Cardiac septum (tissue), 1 donor: ENCODE measurements at regions not wholly inside any gene's neighbourhood (a gene's known extent, or its start where the extent isn't known, plus 50 kb on each side); places are given as distances from the start of the nearest gene placed in this dataset.
"Not testable (repeated sequence)": the region's sequence is repeated elsewhere in the genome, so short reads cannot be mapped to it uniquely, and the experiment has no call there.

Source experiments
- DNase-seq: peaks from one replicate; pipeline ENCODE4 v3.0.0-alpha.2; 2020; ENCODE audit warnings: low spot score
- intact Hi-C: fragments of 100-400 bp; cut with DNase I; formaldehyde crosslinking; loops from one replicate; pipeline ENCODE4 v1.14.0; 2022
- donor health status: DM: no; HTN: no; CAD: no.

DNA sequence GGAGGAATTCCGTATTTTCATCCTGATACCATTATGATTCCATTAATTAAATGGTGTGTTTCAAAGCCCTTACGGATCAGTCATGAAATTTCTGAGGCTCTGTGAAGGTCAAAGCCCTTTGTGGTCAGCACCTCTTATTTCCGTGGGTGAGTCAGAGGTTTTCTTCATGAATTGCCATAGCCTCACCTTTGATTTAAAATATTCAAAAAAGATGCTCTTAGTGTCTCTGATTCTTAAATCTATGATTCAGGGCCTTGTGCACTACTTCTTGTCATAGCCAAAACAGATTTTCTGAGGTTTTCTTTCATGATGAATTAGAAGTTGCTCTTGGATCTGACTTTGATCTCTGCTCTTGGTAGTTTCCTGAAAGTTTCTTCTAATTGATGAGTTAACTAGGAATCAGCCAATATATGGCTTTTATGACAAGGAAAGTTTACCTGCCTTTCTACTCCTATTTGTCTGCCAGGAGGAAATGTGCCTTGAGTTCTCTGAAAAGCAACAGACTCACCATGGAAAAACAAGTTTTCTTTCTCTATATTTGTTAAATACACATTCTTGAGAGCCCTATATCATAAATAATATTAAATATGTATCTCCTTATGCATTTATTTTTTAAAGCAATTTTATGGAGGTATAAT, 613.0 kb downstream of the UTRN start:
- no peak for DNase-seq
- intact Hi-C loops = no loop called here

DNA sequence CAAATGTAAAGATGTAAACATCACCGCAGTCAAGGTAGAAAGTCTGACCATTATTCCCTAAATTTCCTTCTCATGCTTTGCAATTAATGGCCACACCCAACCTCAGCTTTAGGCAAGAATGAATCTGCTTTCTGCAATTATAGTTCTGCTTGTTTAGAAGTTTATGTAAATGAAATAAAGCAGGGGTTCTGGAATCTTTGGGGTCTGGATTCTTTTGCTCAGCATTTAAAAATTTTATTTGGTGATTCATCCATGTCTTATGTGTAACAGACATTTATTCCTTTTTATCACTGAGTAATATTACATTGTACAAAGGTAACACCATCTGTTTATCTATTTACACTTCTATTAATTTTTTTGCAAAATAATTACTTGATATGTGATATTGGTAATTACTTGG, 613.6 kb downstream of the UTRN start:
- no peak for DNase-seq
- intact Hi-C loops = no loop called here

GRCh38 chr6:144899161-144899560, 614.0 kb downstream of the UTRN start:
- intact Hi-C loops = no loop called here

DNA sequence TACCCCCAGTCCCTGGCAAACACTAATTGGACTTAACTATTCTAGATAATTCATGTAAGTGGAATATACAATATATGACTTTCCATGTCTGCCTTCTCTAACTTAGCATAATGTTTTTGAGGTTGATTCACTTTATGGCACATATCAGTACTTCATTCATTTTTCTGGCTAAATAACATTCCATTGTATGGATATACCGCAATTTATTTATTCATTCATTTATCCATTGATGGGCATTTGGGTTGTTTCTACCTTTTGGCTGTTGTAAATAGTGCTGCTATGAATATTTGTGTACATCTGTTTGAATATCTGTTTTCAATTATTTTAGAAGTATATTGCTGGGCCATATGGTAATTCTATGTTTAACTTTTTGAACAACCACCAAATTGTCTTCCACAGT, 616.3 kb downstream of the UTRN start:
- intact Hi-C loops = no loop called here
- DNase-seq = no peak

More at GRCh38 chr6:144899161-144899560, 614.0 kb downstream of the UTRN start:
- DNase-seq = no peak

DNA sequence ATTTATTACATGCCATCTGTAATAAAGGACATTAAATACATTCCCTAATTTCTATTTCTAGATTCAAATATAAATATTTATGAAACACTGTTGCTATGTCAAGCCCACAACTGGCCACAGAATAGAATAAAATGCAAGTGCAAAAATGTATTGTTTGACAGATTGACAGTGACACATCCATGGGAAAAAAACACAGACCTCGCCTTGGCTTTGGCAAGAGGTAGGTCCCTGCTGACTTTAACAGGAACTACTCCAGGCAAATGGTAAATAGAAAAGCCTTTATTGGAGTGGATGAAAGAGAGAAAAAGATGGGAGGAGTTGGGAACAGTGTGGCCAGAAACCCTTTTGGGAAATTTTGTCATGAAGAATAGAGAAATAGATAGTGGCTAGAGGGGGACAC, 622.9 kb downstream of the UTRN start:
- no peak for DNase-seq
- intact Hi-C loops = no loop called here

- no peak for DNase-seq
- intact Hi-C loops = no loop called here
Observed at GRCh38 chr6:144909753-144910285, 624.7 kb downstream of the UTRN start.

DNA sequence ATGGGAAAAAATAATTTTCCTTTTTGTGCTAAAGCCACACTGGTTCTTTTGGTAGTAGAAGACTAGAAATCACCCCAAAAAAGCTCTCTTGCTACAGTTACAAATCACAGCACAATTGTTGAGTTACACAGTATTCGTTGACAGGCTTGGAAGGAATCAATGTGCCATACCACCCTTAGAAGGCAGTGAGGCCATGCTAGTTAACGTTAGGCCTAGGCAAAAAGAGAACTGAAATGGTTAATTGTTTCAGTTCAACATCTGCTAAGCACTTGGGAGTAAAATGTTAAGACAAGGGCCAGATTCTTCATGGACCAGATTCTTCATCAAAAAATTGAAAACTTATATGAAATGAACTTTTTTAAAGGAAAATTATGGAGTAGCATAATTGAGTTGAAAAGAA, 626.2 kb downstream of the UTRN start:
- intact Hi-C loops = no loop called here
- no peak for DNase-seq

DNA sequence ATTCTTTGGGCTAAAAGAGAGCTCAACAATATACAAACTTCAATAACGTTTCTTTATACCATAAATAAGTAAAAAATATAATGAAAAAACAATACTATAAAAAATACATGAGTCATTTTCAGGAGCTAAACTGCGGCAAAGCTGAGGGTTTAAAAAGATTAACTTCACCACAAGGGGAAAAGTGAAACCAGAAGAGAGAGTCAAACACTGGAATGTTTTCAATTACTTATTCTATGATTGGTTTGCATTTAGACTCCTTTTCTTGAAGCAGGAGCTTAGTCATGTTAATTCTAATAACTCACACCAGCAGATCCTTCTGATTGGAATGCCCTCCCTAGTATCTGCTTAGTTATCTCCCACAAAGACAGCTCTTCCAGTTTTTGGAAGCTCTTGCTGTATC, 627.3 kb downstream of the UTRN start:
- intact Hi-C loops = no loop called here
- DNase-seq = no peak

GRCh38 chr6:144918073-144918472, 632.9 kb downstream of the UTRN start:
- DNase-seq = no peak
- intact Hi-C loops = no loop called here

GRCh38 chr6:144919560-144919959, 634.4 kb downstream of the UTRN start:
- intact Hi-C loops = no loop called here
- no peak for DNase-seq

GRCh38 chr6:144920391-144920961, 635.3 kb downstream of the UTRN start:
- intact Hi-C loops = no loop called here
- no peak for DNase-seq

DNA sequence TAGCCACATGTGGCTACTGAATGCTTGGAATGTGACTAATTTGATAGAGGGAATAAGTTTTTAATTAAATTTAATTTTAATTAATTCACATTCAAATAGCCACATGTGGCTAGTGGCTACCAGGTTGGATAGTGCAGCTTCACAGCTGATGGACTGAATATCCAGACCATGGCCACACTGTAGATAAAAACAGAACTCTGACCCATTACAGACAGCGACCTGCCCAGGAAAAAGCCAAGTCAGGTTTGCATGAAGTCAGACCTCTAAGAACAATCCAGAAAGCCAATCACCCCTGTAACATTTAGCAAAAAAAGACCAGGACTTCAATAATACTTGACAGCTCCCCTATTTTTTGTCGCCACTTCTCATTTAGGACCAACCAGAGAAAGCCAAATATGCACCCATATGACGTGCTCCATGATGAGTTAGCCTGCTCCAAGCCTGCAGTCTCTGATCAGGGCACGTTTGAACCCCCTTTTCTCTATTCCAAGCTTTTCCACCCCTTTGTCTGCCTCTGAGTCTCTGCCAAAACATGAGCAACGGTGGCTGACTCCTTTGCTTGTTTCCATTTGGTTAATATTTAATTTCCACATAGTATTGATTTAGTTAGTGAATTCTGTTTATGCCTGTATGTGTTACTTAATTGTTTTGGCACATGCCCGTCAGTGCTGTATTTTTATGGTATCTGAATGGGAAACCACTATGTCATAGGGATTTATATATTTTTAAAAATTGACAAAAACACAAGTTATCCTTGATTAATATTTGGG, 636.3 kb downstream of the UTRN start:
- intact Hi-C loops = no loop called here
- DNase-seq = no peak

- no peak for DNase-seq
- intact Hi-C loops = no loop called here
Observed at GRCh38 chr6:144922120-144922722, 637.1 kb downstream of the UTRN start.

DNA sequence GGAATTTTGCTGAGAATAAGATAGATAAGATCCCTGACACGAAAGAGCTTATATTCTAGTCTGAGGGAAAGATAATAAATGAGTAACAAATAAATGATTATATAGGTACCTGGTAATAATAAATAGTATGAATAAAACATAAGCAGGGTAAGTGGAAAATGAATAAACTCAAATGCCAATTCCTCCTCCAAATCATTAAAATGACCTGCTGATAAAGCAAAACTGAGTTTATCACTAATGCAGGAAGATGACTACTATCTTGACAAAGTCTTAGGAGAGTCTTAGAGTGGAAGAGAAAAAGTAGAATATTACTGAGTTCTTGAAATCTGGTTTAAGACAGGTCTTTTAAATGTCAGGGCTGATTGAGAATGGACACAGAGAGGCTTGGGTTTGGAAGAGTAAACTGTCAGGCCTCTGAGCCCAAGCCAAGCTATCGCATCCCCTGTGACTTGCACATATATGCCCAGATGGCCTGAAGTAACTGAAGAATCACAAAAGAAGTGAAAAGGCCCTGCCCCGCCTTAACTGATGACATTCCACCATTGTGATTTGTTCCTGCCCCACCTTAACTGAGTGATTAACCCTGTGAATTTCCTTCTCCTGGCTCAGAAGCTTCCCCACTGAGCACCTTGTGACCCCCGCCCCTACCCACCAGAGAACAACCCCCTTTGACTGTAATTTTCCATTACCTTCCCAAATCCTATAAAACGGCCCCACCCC, 637.8 kb downstream of the UTRN start:
- DNase-seq, intact Hi-C loops: not testable (repeated sequence)

DNA sequence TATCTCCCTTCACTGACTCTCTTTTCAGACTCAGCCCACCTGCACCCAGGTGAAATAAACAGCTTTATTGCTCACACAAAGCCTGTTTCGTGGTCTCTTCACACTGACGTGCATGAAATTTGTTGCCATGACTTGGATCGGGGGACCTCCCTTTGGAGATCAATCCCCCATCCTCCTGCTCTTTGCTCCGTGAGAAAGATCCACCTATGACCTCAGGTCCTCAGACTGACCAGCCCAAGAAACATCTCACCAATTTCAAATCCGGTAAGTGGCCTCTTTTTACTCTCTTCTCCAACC, 638.3 kb downstream of the UTRN start:
- DNase-seq, intact Hi-C loops: not testable (repeated sequence)

DNA sequence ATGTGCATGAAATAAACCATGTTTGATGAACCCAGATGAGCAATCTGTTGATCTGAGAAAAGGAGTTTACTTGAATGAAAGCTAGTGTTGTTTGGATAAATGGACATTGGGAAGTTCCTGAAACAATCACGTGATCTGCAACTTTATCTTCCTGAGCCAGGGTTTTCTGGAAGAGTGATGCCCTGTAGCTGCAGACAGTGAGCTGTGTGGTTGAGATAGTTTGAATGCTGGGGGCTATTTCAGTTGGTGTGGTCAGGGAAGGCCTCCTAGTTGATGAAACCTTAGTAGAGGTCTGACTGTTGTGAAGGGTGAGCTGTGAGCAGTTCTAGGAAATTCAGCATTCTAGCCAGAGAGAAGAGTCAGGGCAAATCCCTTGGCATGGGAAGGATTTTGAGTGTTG, 643.7 kb downstream of the UTRN start:
- no peak for DNase-seq
- intact Hi-C loops = no loop called here

GRCh38 chr6:144929262-144929661, 644.1 kb downstream of the UTRN start:
- intact Hi-C loops = no loop called here
- DNase-seq = no peak

DNA sequence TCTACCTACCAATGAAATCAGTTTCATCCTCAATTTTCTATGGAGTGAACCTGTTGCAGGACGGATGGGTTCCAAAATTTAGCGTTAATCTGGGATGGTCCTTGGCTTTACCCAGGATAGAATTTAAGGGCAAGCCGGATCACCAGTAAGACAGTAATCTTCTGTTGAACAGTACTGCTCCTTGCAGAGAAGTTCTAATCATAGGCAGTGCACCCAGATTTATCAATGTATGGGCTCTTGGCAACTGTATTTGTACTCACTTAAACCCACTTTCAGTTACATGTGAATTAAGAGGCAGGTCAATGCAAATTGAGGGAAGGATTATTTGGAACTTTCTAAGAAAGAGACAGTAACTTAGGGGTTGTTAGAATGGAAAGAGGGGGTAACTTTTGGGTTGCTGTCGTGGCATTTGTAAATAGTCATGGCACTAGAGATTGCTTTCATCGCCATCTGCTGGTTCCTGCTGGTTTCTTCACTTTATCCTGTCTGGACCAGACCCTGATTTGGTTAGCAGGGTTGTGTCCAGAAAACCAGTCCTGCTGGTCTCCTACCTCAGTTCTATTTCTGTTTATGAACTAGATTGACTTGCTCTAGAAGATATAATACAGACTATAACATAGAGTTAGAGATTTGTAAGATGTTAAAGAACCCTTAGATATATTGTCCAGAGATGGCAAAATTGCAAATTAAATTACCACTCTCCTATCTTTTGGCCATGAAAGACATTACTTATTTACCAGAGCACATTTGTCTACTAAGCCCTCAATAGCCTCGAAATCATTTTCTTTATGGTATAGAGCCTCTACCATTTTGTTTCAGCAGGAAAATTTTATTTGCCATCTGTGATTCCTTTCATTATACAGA, 646.3 kb downstream of the UTRN start:
- intact Hi-C loops = loop anchor here (2.0 kb wide), 1 partner anchor 347 kb away; no protein-coding TSS in a partner anchor
- DNase-seq = no peak

GRCh38 chr6:144932621-144933020, 647.5 kb downstream of the UTRN start:
- no peak for DNase-seq
- intact Hi-C loops = no loop called here
